ENCODE measurements at regions not wholly inside any gene's neighbourhood (a gene's known extent, or its start where the extent isn't known, plus 50 kb on each side); places are given as distances from the start of the nearest gene placed in this dataset.
"Not testable (repeated sequence)": the region's sequence is repeated elsewhere in the genome, so short reads cannot be mapped to it uniquely, and the experiment has no call there.

GRCh38 chr6:132052096-132052495 lies 100.9 kb upstream of the CCN2 start:
- DNase-seq (ENCODE audit: low spot score) = no peak

GRCh38 chr6:132045877-132046276 lies 94.7 kb upstream of the CCN2 start:
- no peak for DNase-seq (ENCODE audit: low spot score)

- no peak for DNase-seq (ENCODE audit: low spot score)
These were observed 92.0 kb upstream of the CCN2 start for GRCh38 chr6:132043148-132043547.

DNA sequence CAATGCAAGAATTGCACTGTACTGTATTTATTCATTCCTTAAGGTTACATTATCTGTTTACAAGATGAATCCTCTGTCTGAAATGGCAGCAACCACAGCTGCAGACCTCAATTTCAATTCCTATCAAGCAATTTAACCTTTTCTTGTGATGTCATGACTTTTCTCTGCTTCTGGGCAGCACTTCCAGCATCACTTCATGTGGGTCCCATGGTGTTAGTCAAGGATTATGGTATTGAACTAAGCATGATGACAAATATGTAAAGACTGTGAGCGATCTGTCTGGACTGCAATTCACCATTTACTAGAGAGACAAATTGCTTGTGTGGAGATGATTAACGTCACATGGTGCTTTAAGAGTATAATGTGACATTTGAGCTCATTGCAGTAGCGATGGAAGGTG lies 90.5 kb upstream of the CCN2 start:
- DNase-seq (ENCODE audit: low spot score) = peak; percentile 32

- DNase-seq (ENCODE audit: low spot score) = no peak
These were observed 76.9 kb upstream of the CCN2 start for GRCh38 chr6:132028029-132028428.

GRCh38 chr6:132025468-132025867 lies 74.3 kb upstream of the CCN2 start:
- no peak for DNase-seq (ENCODE audit: low spot score)

DNA sequence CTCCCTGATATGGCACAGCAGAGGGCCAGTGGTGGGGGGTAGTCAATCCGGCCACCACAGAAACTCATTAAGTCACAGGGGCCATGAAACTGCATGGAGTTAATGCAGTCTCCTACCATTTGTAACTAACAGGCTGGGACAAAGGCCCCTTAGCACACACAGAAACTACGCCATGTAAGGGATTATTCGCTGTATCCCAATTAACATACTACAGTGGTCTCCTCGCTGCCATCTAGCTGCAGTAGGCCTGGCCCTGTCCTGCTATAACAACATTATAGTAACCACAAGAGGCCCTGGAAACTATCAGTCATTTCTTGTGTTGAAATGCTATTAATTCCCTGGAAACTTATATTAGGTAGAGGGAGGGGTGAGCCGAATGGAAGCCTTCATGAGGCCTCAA lies 72.3 kb upstream of the CCN2 start:
- no peak for DNase-seq (ENCODE audit: low spot score)

- no peak for DNase-seq (ENCODE audit: low spot score)
These were observed 70.6 kb upstream of the CCN2 start for GRCh38 chr6:132021552-132022375.

DNA sequence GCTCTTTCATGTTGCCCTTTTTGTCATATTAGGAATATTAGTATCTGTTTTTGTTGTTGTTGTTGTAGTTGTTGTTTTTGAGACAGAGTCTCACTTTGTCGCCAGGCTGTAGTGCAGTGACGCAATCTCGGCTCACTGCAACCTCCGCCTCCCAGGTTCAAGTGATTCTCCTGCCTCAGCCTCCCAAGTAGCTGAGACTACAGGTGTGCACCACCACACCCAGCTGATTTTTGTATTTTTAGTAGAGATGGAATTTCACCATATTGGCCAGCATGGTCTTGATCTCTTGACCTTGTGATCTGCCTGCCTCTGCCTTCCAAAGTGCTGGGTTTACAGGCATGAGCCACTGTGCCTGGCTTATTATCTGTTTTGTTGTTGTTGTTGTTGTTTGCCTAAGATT lies 69.7 kb upstream of the CCN2 start:
- not testable (repeated sequence) for DNase-seq (ENCODE audit: low spot score)

DNA sequence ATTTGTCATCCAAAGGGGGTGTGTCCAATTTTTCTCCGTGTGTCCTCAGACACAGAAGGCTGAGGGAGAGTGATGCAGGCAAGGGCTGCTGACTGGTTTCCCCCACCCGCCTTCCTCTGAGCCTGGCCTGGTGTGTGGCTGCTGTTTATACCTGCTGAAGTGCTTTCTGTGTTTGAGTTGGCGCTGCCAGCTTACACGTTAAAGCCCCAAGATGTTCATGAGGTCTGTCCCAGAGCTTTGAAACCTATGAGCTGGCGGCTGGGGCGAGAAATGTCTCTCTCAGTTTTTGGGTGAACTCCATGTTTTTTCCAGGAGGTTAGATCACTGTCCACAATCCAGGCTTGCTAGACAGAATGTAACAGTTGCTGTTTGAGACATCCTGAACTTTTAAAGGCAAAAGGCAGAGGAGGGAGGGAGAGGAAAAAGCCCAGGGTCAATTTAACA lies 69.0 kb upstream of the CCN2 start:
- no peak for DNase-seq (ENCODE audit: low spot score)

DNA sequence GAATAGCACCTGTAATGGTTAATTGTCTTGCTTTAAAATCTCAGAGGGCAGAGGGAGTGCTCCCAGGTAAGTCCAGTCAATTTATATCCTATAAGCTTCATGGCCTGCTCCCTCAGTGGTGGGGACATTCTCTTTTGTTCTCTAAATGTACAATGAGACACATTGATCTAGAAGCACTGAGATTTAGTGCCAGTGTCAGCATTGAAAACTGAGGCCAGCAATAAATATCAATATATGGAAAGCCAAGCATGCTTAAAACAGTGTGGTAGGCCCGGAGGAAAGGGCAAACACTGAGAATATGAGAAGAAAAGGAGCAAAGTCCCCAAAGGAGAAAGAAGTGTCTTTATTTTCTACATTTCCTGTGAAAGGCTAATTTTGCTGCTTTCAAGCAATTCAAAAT lies 68.4 kb upstream of the CCN2 start:
- DNase-seq (ENCODE audit: low spot score) = no peak

DNA sequence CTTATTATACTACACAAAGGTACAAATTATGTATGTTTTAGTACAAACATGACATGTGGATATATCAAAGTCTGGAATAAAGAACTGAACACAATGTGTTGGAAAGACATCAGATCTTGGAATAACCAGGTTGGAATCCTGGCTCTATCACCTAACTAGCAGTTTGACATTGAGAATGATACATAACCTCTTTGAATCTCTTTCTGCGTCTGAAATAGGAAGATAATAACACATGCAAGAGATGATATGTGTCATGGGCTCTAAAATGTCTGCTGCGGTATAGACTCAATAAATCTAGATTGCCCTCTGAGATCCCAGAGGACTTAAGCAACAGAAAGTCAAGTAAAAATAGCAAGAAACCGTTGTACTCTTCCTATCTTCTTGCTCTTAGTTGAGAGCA lies 66.8 kb upstream of the CCN2 start:
- no peak for DNase-seq (ENCODE audit: low spot score)

DNA sequence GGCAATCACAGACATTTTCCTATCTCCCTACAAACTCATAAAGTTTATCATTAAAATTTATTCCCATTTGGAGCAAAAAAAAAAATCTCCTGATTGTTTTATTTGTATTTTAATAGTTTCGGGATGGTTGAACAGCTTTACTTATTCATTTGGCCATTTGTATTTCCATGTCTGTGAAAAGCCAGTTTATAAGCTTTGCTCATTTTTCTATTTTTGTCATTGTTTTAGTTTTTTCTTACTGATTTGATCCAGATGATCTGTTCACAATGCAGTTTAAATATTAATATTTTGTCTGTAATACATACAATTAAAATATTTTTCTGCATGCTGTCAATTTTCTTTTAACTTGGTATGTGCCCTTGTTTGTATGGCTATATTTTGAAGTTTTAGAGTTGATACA lies 65.2 kb upstream of the CCN2 start:
- DNase-seq (ENCODE audit: low spot score) = no peak

DNA sequence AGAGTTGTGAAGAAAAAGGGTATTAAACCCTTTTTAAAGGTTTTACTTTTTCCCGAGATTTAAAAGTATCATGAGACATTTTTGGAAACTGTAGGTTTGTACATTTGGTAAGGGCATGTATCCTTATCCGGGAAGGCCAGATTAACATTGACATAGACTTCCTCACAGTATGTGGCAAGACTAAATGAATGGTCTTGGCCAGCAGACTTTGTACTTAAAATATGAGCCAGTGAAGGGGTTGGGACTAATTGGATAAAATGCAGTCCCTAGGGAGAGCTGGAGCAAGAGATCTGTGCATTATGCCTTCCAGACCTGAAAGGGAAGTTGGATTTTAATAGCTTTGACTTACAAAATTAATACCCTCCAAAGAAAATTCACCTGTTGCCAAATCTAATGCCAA lies 60.4 kb upstream of the CCN2 start:
- no peak for DNase-seq (ENCODE audit: low spot score)

- DNase-seq (ENCODE audit: low spot score) = no peak
These were observed 58.0 kb upstream of the CCN2 start for GRCh38 chr6:132009175-132009574.

GRCh38 chr6:132007474-132008190 lies 56.5 kb upstream of the CCN2 start:
- peak; percentile 34 for DNase-seq (ENCODE audit: low spot score)

DNA sequence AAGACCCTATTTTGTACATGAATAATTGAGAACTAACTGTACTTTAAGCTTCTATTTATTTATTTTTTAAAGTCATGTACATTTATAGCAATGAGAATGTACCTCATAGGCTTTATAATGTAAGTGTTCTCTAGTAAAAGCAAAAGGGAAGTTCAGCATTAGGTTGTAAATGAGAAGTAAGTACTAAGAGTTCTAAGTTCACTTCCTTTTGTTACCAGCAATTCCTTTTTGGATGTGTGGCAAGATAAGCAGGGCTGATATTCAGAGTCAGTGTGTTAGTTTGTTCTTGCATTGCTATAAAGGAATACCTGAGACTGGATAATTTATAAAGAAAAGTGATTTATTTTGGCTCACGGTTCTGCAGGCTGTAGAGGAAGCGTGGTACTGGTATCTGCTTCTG lies 54.0 kb upstream of the CCN2 start:
- DNase-seq (ENCODE audit: low spot score) = no peak

DNA sequence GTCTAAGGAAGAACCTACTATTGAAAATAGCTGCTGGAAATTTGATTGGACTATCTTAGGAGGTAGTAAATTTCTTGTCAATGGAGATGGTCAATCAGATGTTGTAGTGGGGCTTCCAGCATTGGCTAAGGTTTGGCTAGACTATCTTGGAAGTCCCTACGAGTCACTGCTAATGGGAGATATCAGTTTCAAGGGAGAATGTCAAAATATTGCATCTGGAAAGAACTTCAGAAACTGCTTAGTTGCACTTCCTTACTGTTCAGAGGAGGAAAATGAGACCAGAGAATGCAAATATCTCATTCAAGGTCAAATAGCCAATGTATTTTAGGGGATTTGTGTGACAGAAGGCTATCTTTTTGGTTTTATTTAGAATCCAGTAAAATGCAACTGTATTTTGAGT lies 53.5 kb upstream of the CCN2 start:
- no peak for DNase-seq (ENCODE audit: low spot score)

- no peak for DNase-seq (ENCODE audit: low spot score)
These were observed 52.5 kb upstream of the CCN2 start for GRCh38 chr6:132003516-132004178.

Measured in kidney tubule cell (primary cell).